Liver (tissue), 8 donors: ENCODE measurements at regions not wholly inside any gene's neighbourhood (a gene's known extent, or its start where the extent isn't known, plus 50 kb on each side); places are given as distances from the start of the nearest gene placed in this dataset.

Source experiments
- DNase-seq: peaks from one replicate; pipeline ENCODE4 v3.0.0-alpha.2; 2017; ENCODE audit warnings: low spot score
- H3K27ac ChIP-seq, 2 donors: one replicate each; pipeline ENCODE4 v1.7.0; 2013; ENCODE audit warnings: inconsistent platforms in 2 of 2, low read length in 2 of 2, control low read depth in 1 of 2, low read depth in 1 of 2, mild to moderate bottlenecking in 1 of 2
- H3K27me3 ChIP-seq, 4 donors: one replicate each; pipeline versions ENCODE4 v1.6.1 to v1.7.0; 2013; ENCODE audit warnings: low read length in 3 of 4, inconsistent platforms in 1 of 4, mild to moderate bottlenecking in 1 of 4, moderate library complexity in 1 of 4; ENCODE audit not compliant: control insufficient read depth in 4 of 4, insufficient read depth in 4 of 4
- H3K36me3 ChIP-seq, 4 donors: one replicate each; pipeline versions ENCODE4 v1.6.1 to v1.7.0; 2013; ENCODE audit warnings: low read length in 3 of 4, mild to moderate bottlenecking in 3 of 4, low read depth in 1 of 4, moderate library complexity in 1 of 4; ENCODE audit not compliant: control insufficient read depth in 4 of 4, insufficient read depth in 3 of 4
- H3K4me1 ChIP-seq, 4 donors: one replicate each; pipeline versions ENCODE4 v1.6.1 to v1.7.0; 2013; ENCODE audit warnings: low read length in 3 of 4, mild to moderate bottlenecking in 3 of 4, moderate library complexity in 1 of 4; ENCODE audit not compliant: control insufficient read depth in 4 of 4, insufficient read depth in 4 of 4
- H3K4me3 ChIP-seq, 3 donors: one replicate each; pipeline versions ENCODE4 v1.6.1 to v1.7.0; 2013; ENCODE audit warnings: low read length in 3 of 3, control low read depth in 1 of 3, low read depth in 1 of 3, mild to moderate bottlenecking in 1 of 3
- H3K9ac ChIP-seq, 2 donors: one replicate each; pipeline ENCODE4 v1.7.0; 2013; ENCODE audit warnings: low read length in 2 of 2, mild to moderate bottlenecking in 2 of 2, moderate library complexity in 2 of 2, control low read depth in 1 of 2, low read depth in 1 of 2
- H3K9me3 ChIP-seq, 4 donors: one replicate each; pipeline versions ENCODE4 v1.6.1 to v1.7.0; 2013; ENCODE audit warnings: low read length in 3 of 4; ENCODE audit not compliant: control insufficient read depth in 4 of 4
- ATF3 ChIP-seq: IDR thresholded peaks from 2 replicates; pipeline ENCODE4 v1.6.1; 2016; ENCODE audit warnings: antibody characterized with exemption
- CTCF ChIP-seq: fragments of 150-350 bp; IDR thresholded peaks from 2 replicates; pipeline ENCODE4 v1.5.1; 2017; ENCODE audit warnings: improper control_type of control experiment, low read depth, low read length; ENCODE audit not compliant: missing input control
- FOXA1 ChIP-seq: IDR thresholded peaks from 2 replicates; pipeline ENCODE4 v1.6.1; 2016; ENCODE audit warnings: antibody characterized with exemption
- FOXA2 ChIP-seq: IDR thresholded peaks from 2 replicates; pipeline ENCODE4 v1.6.1; 2016; ENCODE audit warnings: antibody characterized with exemption
- GABPA ChIP-seq, 2 donors: IDR thresholded peaks in 1 of 2; conservative IDR thresholded peaks in 1 of 2; 2 replicates each; pipeline ENCODE4 v1.6.1; 2016; ENCODE audit warnings: antibody characterized with exemption in 2 of 2, mild to moderate bottlenecking in 1 of 2, moderate library complexity in 1 of 2
- HNF4G ChIP-seq: IDR thresholded peaks from 2 replicates; pipeline ENCODE4 v1.6.1; 2016; ENCODE audit warnings: antibody characterized with exemption
- JUND ChIP-seq, 2 donors: IDR thresholded peaks; 2 replicates each; pipeline ENCODE4 v1.6.1; 2016; ENCODE audit warnings: antibody characterized with exemption in 2 of 2
- NR2F2 ChIP-seq: IDR thresholded peaks from 2 replicates; pipeline ENCODE4 v1.6.1; 2016; ENCODE audit warnings: antibody characterized with exemption
- RAD21 ChIP-seq, 2 donors: IDR thresholded peaks; 2 replicates each; pipeline ENCODE4 v1.6.1; 2016; ENCODE audit warnings: antibody characterized with exemption in 2 of 2, mild to moderate bottlenecking in 2 of 2
- REST ChIP-seq: IDR thresholded peaks from 2 replicates; pipeline ENCODE4 v1.6.1; 2016; ENCODE audit warnings: antibody characterized with exemption, mild to moderate bottlenecking
- RXRA ChIP-seq, 2 donors: IDR thresholded peaks; 2 replicates each; pipeline ENCODE4 v1.6.1; 2017 to 2018; ENCODE audit warnings: antibody characterized with exemption in 2 of 2, mild to moderate bottlenecking in 1 of 2
- SP1 ChIP-seq: IDR thresholded peaks from 2 replicates; pipeline ENCODE4 v1.6.1; 2018; ENCODE audit warnings: antibody characterized with exemption, mild to moderate bottlenecking
- ZBTB33 ChIP-seq: IDR thresholded peaks from 2 replicates; pipeline ENCODE4 v1.6.1; 2016; ENCODE audit warnings: antibody characterized with exemption
- WGBS: extraction: QIAGEN DNeasy Blood & Tissue Kit; methylation state at CpG from one replicate; pipeline ENCODE4 v1.1.7; 2013; 5-methylcytosine and 5-hydroxymethylcytosine counted together
- donor health status: healthy.
- donor health status: healthy.
- donor health status: healthy.
- donor health status: healthy.
- donor health status: healthy.

GRCh38 chr17:63317166-63317840 lies 128.8 kb downstream of the CYB561 start:
- WGBS, result 80% methylated on average over 2 of the region's 2 CpGs
- H3K27ac ChIP-seq, result no peak overlapping the region

More at GRCh38 chr17:63317166-63317840, 128.8 kb downstream of the CYB561 start:
- Histone ChIP-seq H3K27me3 (no peaks in the 10 kb centered on the region), H3K4me1 (no peaks in the 10 kb centered on the region), H3K9ac (no peak overlapping the region), H3K36me3 (peaks cover 0 to 2% (median 0%) of the 10 kb centered on the region in 4 donors), H3K9me3 (no peaks in the 10 kb centered on the region), H3K4me3 (no peak overlapping the region)
- DNase-seq, result no peak
- TF ChIP-seq REST (no peak), HNF4G (no peak), RXRA (IDR thresholded peaks at IDR 0.05) (no peak), NR2F2 (no peak), SP1 (no peak), GABPA (IDR thresholded peaks at IDR 0.05 in 1 of 2, conservative IDR thresholded peaks at IDR 0.05 in 1 of 2) (no peak), JUND (IDR thresholded peaks at IDR 0.05) (no peak), ZBTB33 (no peak), RAD21 (IDR thresholded peaks at IDR 0.05) (no peak), FOXA1 (no peak), FOXA2 (no peak), CTCF (no peak), ATF3 (no peak)
